ENCODE measurements at regions not wholly inside any gene's neighbourhood (a gene's known extent, or its start where the extent isn't known, plus 50 kb on each side); places are given as distances from the start of the nearest gene placed in this dataset.

- TF ChIP-seq REST (IDR thresholded peaks at IDR 0.05; ENCODE audit: insufficient read depth in 1 of 2, low read depth in 2 of 2, low read length in 2 of 2) (no peak), TAF1 (IDR thresholded peaks at IDR 0.05; ENCODE audit: borderline replicate concordance, insufficient read depth, low read length) (no peak), SIN3A (IDR thresholded peaks at IDR 0.05; ENCODE audit: borderline replicate concordance, insufficient read depth, low read length) (no peak)
These were observed 201.7 kb downstream of the CLIC5 start for GRCh38 chr6:45813943-45814342.
